Effector memory CD8-positive, alpha-beta T cell (primary cell): ENCODE measurements at regions not wholly inside any gene's neighbourhood (a gene's known extent, or its start where the extent isn't known, plus 50 kb on each side); places are given as distances from the start of the nearest gene placed in this dataset.

Experiments used
- ATAC-seq: fragments of 150-1000 bp; cut with Tn5 transposase; replicated peaks from 2 replicates; pipeline ENCODE4 v1.10.0; 2021; ENCODE audit warnings: mild to moderate bottlenecking, moderate library complexity
- DNase-seq, 3 experiments: peaks; one replicate each; pipeline ENCODE4 v3.0.0; 2021
- H3K27ac Mint-ChIP-seq, 2 donors: one replicate each; pipeline ENCODE4 v1.8.0; 2022; ENCODE audit warnings: mild to moderate bottlenecking in 2 of 2, mixed read lengths in 2 of 2, moderate library complexity in 2 of 2
- H3K27me3 Mint-ChIP-seq, 2 donors: one replicate each; pipeline ENCODE4 v1.8.0; 2022; ENCODE audit warnings: mixed read lengths in 2 of 2
- H3K36me3 Mint-ChIP-seq: one replicate; pipeline ENCODE4 v1.8.0; 2022; ENCODE audit warnings: mild to moderate bottlenecking, moderate library complexity, mixed read lengths; ENCODE audit not compliant: insufficient read depth
- H3K4me1 Mint-ChIP-seq, 2 donors: one replicate each; pipeline ENCODE4 v1.8.0; 2022; ENCODE audit warnings: low read depth in 2 of 2, mixed read lengths in 2 of 2
- H3K4me3 Mint-ChIP-seq, 2 donors: one replicate each; pipeline ENCODE4 v1.8.0; 2022; ENCODE audit warnings: mild to moderate bottlenecking in 2 of 2, mixed read lengths in 2 of 2, moderate library complexity in 2 of 2
- H3K9me3 Mint-ChIP-seq, 2 donors: one replicate each; pipeline ENCODE4 v1.8.0; 2022; ENCODE audit warnings: mixed read lengths in 2 of 2

- no peaks in the 10 kb centered on the region for H3K36me3 Mint-ChIP-seq
- H3K4me1 Mint-ChIP-seq, result peaks cover 0 to 2% of the 10 kb centered on the region in 2 donors
- no peak overlapping the region for H3K4me3 Mint-ChIP-seq
- no peak overlapping the region for H3K27ac Mint-ChIP-seq
- peaks cover 0 to 9% of the 10 kb centered on the region in 2 donors for H3K27me3 Mint-ChIP-seq
- DNase-seq, result no peak
- H3K9me3 Mint-ChIP-seq, result no peaks in the 10 kb centered on the region
- ATAC-seq, result no peak
These were observed 280.7 kb upstream of the CITED2 start for GRCh38 chr6:139654888-139655782.

- ATAC-seq (no peak), DNase-seq (no peak)
- H3K27ac Mint-ChIP-seq, result no peak overlapping the region
- H3K36me3 Mint-ChIP-seq, result no peaks in the 10 kb centered on the region
- no peaks in the 10 kb centered on the region for H3K9me3 Mint-ChIP-seq
- H3K27me3 Mint-ChIP-seq, result peaks cover 0 to 9% of the 10 kb centered on the region in 2 donors
- H3K4me3 Mint-ChIP-seq, result no peak overlapping the region
- peaks cover 0 to 2% of the 10 kb centered on the region in 2 donors for H3K4me1 Mint-ChIP-seq
These were observed 279.9 kb upstream of the CITED2 start for GRCh38 chr6:139654309-139654708.

GRCh38 chr6:139653111-139653510 lies 278.7 kb upstream of the CITED2 start:
- Mint-ChIP-seq H3K4me1 (peaks cover 0 to 2% of the 10 kb centered on the region in 2 donors), H3K9me3 (no peaks in the 10 kb centered on the region), H3K27me3 (peaks cover 0 to 9% of the 10 kb centered on the region in 2 donors), H3K4me3 (no peak overlapping the region), H3K36me3 (no peaks in the 10 kb centered on the region), H3K27ac (no peak overlapping the region)
- no peak for ATAC-seq
- no peak for DNase-seq

- H3K27me3 Mint-ChIP-seq, result peaks cover 0 to 5% of the 10 kb centered on the region in 2 donors
- H3K36me3 Mint-ChIP-seq, result no peaks in the 10 kb centered on the region
- no peaks in the 10 kb centered on the region for H3K9me3 Mint-ChIP-seq
- H3K27ac Mint-ChIP-seq, result no peak overlapping the region
- no peak for DNase-seq
- no peak for ATAC-seq
- H3K4me1 Mint-ChIP-seq, result no peaks in the 10 kb centered on the region
- H3K4me3 Mint-ChIP-seq, result no peak overlapping the region
These were observed 276.5 kb upstream of the CITED2 start for GRCh38 chr6:139650941-139651340.

- ATAC-seq (no peak), DNase-seq (no peak)
- H3K4me1 Mint-ChIP-seq, result no peaks in the 10 kb centered on the region
- H3K9me3 Mint-ChIP-seq, result no peaks in the 10 kb centered on the region
- no peak overlapping the region for H3K4me3 Mint-ChIP-seq
- no peaks in the 10 kb centered on the region for H3K27me3 Mint-ChIP-seq
- no peak overlapping the region for H3K27ac Mint-ChIP-seq
- H3K36me3 Mint-ChIP-seq, result no peaks in the 10 kb centered on the region
These were observed 275.3 kb upstream of the CITED2 start for GRCh38 chr6:139649732-139650131.

- Mint-ChIP-seq H3K4me3 (no peak overlapping the region), H3K27ac (no peak overlapping the region), H3K4me1 (no peaks in the 10 kb centered on the region), H3K27me3 (no peaks in the 10 kb centered on the region), H3K9me3 (no peaks in the 10 kb centered on the region), H3K36me3 (no peaks in the 10 kb centered on the region)
- ATAC-seq (no peak), DNase-seq (no peak)
These were observed 274.7 kb upstream of the CITED2 start for GRCh38 chr6:139649128-139649527.

GRCh38 chr6:139648430-139649000 lies 274.1 kb upstream of the CITED2 start:
- no peak overlapping the region for H3K4me3 Mint-ChIP-seq
- no peaks in the 10 kb centered on the region for H3K36me3 Mint-ChIP-seq
- no peaks in the 10 kb centered on the region for H3K9me3 Mint-ChIP-seq

GRCh38 chr6:139647841-139648240 lies 273.4 kb upstream of the CITED2 start:
- Mint-ChIP-seq H3K9me3 (no peaks in the 10 kb centered on the region), H3K4me3 (no peak overlapping the region), H3K27ac (no peak overlapping the region), H3K4me1 (no peaks in the 10 kb centered on the region), H3K36me3 (no peaks in the 10 kb centered on the region), H3K27me3 (no peaks in the 10 kb centered on the region)
- no peak for ATAC-seq
- DNase-seq, result no peak

More at GRCh38 chr6:139648430-139649000, 274.1 kb upstream of the CITED2 start:
- H3K4me1 Mint-ChIP-seq, result no peaks in the 10 kb centered on the region
- no peak for ATAC-seq
- H3K27me3 Mint-ChIP-seq, result no peaks in the 10 kb centered on the region
- no peak for DNase-seq
- no peak overlapping the region for H3K27ac Mint-ChIP-seq

- Mint-ChIP-seq H3K27ac (no peak overlapping the region), H3K36me3 (no peaks in the 10 kb centered on the region), H3K4me3 (no peak overlapping the region), H3K9me3 (no peaks in the 10 kb centered on the region), H3K27me3 (no peaks in the 10 kb centered on the region), H3K4me1 (no peaks in the 10 kb centered on the region)
- ATAC-seq (no peak), DNase-seq (no peak)
These were observed 272.6 kb upstream of the CITED2 start for GRCh38 chr6:139647016-139647415.

GRCh38 chr6:139644821-139645220 lies 270.4 kb upstream of the CITED2 start:
- H3K36me3 Mint-ChIP-seq, result no peaks in the 10 kb centered on the region
- H3K27ac Mint-ChIP-seq, result no peak overlapping the region
- H3K4me3 Mint-ChIP-seq, result no peak overlapping the region
- no peaks in the 10 kb centered on the region for H3K27me3 Mint-ChIP-seq
- no peak for DNase-seq
- no peaks in the 10 kb centered on the region for H3K9me3 Mint-ChIP-seq
- no peak for ATAC-seq
- peaks cover 6 to 8% of the 10 kb centered on the region in 2 donors for H3K4me1 Mint-ChIP-seq

GRCh38 chr6:139643986-139644385 lies 269.5 kb upstream of the CITED2 start:
- Mint-ChIP-seq H3K4me3 (no peak overlapping the region), H3K36me3 (no peaks in the 10 kb centered on the region), H3K27ac (no peak overlapping the region), H3K9me3 (no peaks in the 10 kb centered on the region), H3K27me3 (no peaks in the 10 kb centered on the region), H3K4me1 (peaks cover 6 to 12% of the 10 kb centered on the region in 2 donors)
- ATAC-seq (no peak), DNase-seq (no peak)

GRCh38 chr6:139642346-139642745 lies 267.9 kb upstream of the CITED2 start:
- ATAC-seq (no peak), DNase-seq (no peak)
- no peaks in the 10 kb centered on the region for H3K9me3 Mint-ChIP-seq
- H3K4me1 Mint-ChIP-seq, result peaks cover 6 to 12% of the 10 kb centered on the region in 2 donors
- no peak overlapping the region for H3K4me3 Mint-ChIP-seq
- H3K27me3 Mint-ChIP-seq, result peaks cover 0 to 8% of the 10 kb centered on the region in 2 donors
- no peaks in the 10 kb centered on the region for H3K36me3 Mint-ChIP-seq
- no peak overlapping the region for H3K27ac Mint-ChIP-seq

- ATAC-seq (no peak), DNase-seq (no peak)
- peaks cover 0 to 16% of the 10 kb centered on the region in 2 donors for H3K27me3 Mint-ChIP-seq
- no peaks in the 10 kb centered on the region for H3K36me3 Mint-ChIP-seq
- no peak overlapping the region for H3K4me3 Mint-ChIP-seq
- peaks cover 6 to 12% of the 10 kb centered on the region in 2 donors for H3K4me1 Mint-ChIP-seq
- no peaks in the 10 kb centered on the region for H3K9me3 Mint-ChIP-seq
- H3K27ac Mint-ChIP-seq, result no peak overlapping the region
These were observed 266.9 kb upstream of the CITED2 start for GRCh38 chr6:139641376-139641775.

GRCh38 chr6:139640921-139641320 lies 266.5 kb upstream of the CITED2 start:
- H3K4me1 Mint-ChIP-seq, result peaks cover 6 to 12% of the 10 kb centered on the region in 2 donors
- H3K27me3 Mint-ChIP-seq, result peaks cover 0 to 20% of the 10 kb centered on the region in 2 donors
- H3K36me3 Mint-ChIP-seq, result no peaks in the 10 kb centered on the region
- H3K27ac Mint-ChIP-seq, result no peak overlapping the region
- no peaks in the 10 kb centered on the region for H3K9me3 Mint-ChIP-seq
- no peak overlapping the region for H3K4me3 Mint-ChIP-seq
- no peak for DNase-seq
- no peak for ATAC-seq
